Testis (tissue), 2 donors: ENCODE measurements at regions not wholly inside any gene's neighbourhood (a gene's known extent, or its start where the extent isn't known, plus 50 kb on each side); places are given as distances from the start of the nearest gene placed in this dataset.
"Not testable (repeated sequence)": the region's sequence is repeated elsewhere in the genome, so short reads cannot be mapped to it uniquely, and the experiment has no call there.

Experiments
- DNase-seq: peaks from one replicate; pipeline ENCODE4 v3.0.0-alpha.2; 2019
- H3K27ac ChIP-seq, 2 donors: fragments of 200-600 bp; sonication (generic); one replicate each; pipeline ENCODE4 v1.5.1; 2019
- H3K27me3 ChIP-seq: fragments of 200-600 bp; sonication (generic); one replicate; pipeline ENCODE4 v1.5.1; 2019
- H3K36me3 ChIP-seq: fragments of 200-600 bp; sonication (generic); one replicate; pipeline ENCODE4 v1.5.1; 2017; ENCODE audit warnings: low read depth; ENCODE audit errors: missing control alignments
- H3K4me1 ChIP-seq: fragments of 200-600 bp; sonication (generic); one replicate; pipeline ENCODE4 v1.5.1; 2019
- H3K4me3 ChIP-seq, 2 donors: fragments of 200-600 bp; sonication (generic); one replicate each; pipeline ENCODE4 v1.5.1; 2017 to 2019
- H3K9me3 ChIP-seq: fragments of 200-600 bp; sonication (generic); one replicate; pipeline ENCODE4 v1.5.1; 2017
- POLR2A ChIP-seq: fragments of 450-650 bp; IDR thresholded peaks from one replicate; pipeline ENCODE4 v1.6.1; 2017; ENCODE audit warnings: antibody characterized with exemption, mild to moderate bottlenecking, moderate library complexity
- WGBS, 2 donors: methylation state at CpG; one replicate each; pipeline ENCODE4 v1.1.5; 2018; 5-methylcytosine and 5-hydroxymethylcytosine counted together
- intact Hi-C: fragments of 100-400 bp; cut with DNase I; formaldehyde crosslinking; loops from one replicate; pipeline ENCODE4 v1.15.1; 2023; ENCODE audit warnings: low total_unique reads
- TF ChIP-seq, protein P1 (sequence below), 3 experiments: fragments of 450-650 bp in 2 of 3; fragments of 200-600 bp in 1 of 3; sonication (generic) in 1 of 3; IDR thresholded peaks; one replicate each; pipeline ENCODE4 v1.5.1; 2016 to 2019; ENCODE audit warnings: antibody characterized with exemption in 3 of 3, mild to moderate bottlenecking in 2 of 3, moderate library complexity in 1 of 3

DNA sequence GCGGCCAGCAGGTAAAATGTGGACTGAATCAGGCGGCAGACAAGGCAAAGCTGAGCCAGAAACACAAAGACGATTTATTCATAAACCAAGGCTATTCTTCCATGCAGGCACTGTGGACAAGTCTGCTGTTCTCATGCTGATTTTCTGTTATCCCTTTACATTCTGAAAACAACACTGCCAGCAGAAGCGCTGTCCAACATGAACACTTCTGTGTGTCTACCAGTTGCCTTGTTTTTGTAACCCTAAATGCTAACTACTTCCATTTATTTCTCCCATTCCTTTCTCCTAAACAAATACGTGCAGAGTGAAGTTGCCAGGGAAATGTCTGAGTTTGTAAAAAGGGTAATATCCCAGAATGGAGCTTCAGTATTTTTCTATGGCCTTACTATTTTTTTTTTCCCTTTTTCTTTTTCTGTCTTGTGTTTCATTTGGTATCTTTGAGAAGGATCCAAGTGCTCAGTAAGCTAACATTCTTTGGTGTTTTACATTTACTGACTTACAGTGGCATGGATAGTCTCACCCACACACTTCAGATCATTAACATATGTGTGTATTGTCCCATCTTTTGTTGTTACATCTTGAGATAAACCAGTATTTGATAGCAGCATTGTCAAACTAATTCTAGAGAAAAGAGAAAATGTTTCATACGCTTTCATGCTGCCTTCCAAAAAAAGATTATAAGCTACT, 1308.9 kb upstream of the MAP3K7 start:
- no peak overlapping the region for H3K27ac ChIP-seq
- no peak overlapping the region for H3K4me3 ChIP-seq
- no peak for DNase-seq
- H3K27me3 ChIP-seq: no peaks in the 10 kb centered on the region
- H3K36me3 ChIP-seq: no peaks in the 10 kb centered on the region
- H3K4me1 ChIP-seq: no peaks in the 10 kb centered on the region
- H3K9me3 ChIP-seq: no peaks in the 10 kb centered on the region
- TF ChIP-seq, protein P1, sequence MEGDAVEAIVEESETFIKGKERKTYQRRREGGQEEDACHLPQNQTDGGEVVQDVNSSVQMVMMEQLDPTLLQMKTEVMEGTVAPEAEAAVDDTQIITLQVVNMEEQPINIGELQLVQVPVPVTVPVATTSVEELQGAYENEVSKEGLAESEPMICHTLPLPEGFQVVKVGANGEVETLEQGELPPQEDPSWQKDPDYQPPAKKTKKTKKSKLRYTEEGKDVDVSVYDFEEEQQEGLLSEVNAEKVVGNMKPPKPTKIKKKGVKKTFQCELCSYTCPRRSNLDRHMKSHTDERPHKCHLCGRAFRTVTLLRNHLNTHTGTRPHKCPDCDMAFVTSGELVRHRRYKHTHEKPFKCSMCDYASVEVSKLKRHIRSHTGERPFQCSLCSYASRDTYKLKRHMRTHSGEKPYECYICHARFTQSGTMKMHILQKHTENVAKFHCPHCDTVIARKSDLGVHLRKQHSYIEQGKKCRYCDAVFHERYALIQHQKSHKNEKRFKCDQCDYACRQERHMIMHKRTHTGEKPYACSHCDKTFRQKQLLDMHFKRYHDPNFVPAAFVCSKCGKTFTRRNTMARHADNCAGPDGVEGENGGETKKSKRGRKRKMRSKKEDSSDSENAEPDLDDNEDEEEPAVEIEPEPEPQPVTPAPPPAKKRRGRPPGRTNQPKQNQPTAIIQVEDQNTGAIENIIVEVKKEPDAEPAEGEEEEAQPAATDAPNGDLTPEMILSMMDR (IDR thresholded peaks at IDR 0.05): no peak
- TF ChIP-seq POLR2A: no peak
- intact Hi-C loops: no loop called here
- 52 to 55% methylated on average over 6 of the region's 6 CpGs for WGBS, 2 donors

DNA sequence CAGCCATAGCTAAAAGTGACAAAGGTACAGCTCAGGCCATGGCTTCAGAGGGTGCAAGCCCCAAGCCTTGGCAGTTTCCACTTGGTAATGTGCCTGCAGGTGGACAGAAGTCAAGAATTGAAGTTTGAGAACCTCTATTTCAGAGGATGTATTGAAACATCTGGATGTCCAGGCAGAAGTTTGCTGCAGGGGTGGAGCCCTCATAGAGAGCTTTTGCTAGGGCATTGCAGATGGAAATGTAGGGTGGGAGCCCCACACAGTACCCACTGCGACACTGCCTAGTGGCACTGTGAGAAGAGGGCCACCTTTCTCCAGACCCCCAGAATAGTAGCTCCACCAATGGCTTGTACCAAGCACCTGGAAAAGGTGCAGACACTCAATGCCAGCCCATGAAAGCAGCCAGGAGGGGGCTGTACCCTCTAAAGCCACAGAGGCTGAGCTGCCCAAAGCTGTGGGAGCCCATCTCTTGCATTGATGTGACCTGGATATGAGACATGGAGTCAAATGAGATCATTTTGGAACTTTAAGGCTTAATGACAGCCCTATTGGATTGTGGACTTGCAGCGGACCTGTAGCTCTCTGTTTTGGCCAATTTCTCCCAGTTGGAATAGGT, 1299.4 kb upstream of the MAP3K7 start:
- Histone ChIP-seq H3K27ac (no peak overlapping the region), H3K36me3 (no peaks in the 10 kb centered on the region), H3K9me3 (no peaks in the 10 kb centered on the region), H3K4me3 (no peak overlapping the region), H3K4me1 (no peaks in the 10 kb centered on the region), H3K27me3 (no peaks in the 10 kb centered on the region)
- intact Hi-C loops: no loop called here
- 72 to 92% methylated on average over 1 to 2 of the region's 2 CpGs for WGBS, 2 donors
- TF ChIP-seq, protein P1 (IDR thresholded peaks at IDR 0.05): no peak
- TF ChIP-seq POLR2A: no peak
- no peak for DNase-seq

DNA sequence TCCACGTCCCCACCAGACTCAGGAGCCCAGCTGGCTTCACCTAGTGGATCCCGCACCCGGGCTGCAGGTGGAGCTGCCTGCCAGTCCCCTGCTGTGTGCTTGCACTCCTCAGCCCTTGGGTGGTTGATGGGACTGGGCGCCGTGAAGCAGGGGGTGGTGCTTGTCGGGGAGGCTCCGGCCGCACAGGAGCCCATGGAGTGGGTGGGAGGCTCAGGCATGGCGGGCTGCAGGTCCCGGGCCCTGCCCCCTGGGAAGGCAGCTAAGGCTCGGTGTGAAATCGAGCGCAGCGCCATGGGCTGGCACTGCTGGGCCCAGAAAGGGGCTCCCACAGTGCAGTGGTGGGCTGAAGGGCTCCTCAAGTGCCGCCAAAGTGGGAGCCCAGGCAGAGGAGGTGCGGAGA, 1294.9 kb upstream of the MAP3K7 start:
- WGBS, 2 donors: 77 to 82% methylated on average over 5 to 16 of the region's 16 CpGs

DNA sequence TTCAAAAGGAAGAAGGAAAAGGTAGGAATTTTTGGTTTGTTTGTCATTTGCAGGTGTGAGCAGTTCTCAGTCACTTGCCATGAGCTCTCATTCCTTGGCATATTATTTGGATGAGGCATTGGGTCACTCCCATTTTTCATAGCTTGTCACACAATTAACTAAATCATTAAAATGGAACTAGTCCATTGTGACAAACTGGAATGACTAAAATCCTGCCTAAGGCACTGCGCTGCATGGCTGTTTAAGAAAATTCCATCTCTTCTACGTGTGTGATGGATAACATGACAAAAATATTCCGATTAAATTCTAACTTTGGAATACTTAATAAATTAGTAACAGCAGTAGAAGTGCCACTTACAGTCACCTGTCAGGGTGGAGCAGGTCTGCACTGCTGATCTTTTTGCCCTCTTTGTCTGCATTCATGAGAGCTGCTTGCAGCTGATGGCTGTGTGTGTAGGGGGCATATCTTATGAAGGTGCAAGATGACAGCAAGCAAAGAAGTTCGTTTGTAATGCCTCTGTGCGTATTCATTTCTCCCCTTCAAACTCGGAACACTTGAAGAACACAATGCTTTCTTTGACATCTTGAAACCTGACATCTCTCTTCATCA, 1292.6 kb upstream of the MAP3K7 start:
- Histone ChIP-seq H3K27ac (no peak overlapping the region), H3K9me3 (no peaks in the 10 kb centered on the region), H3K4me3 (no peak overlapping the region), H3K4me1 (no peaks in the 10 kb centered on the region), H3K36me3 (no peaks in the 10 kb centered on the region), H3K27me3 (no peaks in the 10 kb centered on the region)
- no peak for DNase-seq
- TF ChIP-seq, protein P1 (IDR thresholded peaks at IDR 0.05): no peak
- no peak for TF ChIP-seq POLR2A
- 78 to 80% methylated on average over 6 of the region's 6 CpGs for WGBS, 2 donors
- intact Hi-C loops: no loop called here

More for the DNA sequence above, 1294.9 kb upstream of the MAP3K7 start:
- H3K36me3 ChIP-seq, H3K27me3 ChIP-seq, H3K4me1 ChIP-seq, intact Hi-C loops, H3K27ac ChIP-seq, H3K9me3 ChIP-seq, DNase-seq, H3K4me3 ChIP-seq: not testable (repeated sequence)

DNA sequence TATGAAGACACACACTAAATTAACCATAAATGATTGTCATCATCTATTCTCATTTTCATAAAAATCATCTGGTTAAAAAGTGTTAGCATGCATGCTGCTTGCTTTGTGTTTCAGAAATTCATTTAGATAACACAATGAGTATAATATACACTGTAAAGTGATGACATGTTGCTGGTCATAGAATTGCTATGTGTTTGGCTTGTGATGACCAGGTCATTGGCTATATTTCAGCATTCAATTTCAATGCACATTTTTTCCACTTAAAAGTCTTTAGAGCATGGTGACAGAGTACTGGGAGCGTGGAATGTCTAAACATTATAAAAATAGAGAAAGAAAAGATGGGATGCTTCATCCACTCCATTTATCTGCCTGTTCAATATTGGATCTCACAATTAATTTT, 1291.1 kb upstream of the MAP3K7 start:
- Histone ChIP-seq H3K27ac (no peak overlapping the region), H3K36me3 (no peaks in the 10 kb centered on the region), H3K27me3 (no peaks in the 10 kb centered on the region), H3K4me1 (no peaks in the 10 kb centered on the region), H3K9me3 (no peaks in the 10 kb centered on the region), H3K4me3 (no peak overlapping the region)
- no peak for TF ChIP-seq POLR2A
- TF ChIP-seq, protein P1 (IDR thresholded peaks at IDR 0.05): no peak
- intact Hi-C loops: no loop called here
- 86 to 91% methylated on average over 1 of the region's 1 CpG for WGBS, 2 donors
- DNase-seq: no peak
